HL-60 (cell line): ENCODE measurements at regions not wholly inside any gene's neighbourhood (a gene's known extent, or its start where the extent isn't known, plus 50 kb on each side); places are given as distances from the start of the nearest gene placed in this dataset.

ENCODE experiments used
- DNase-seq, 2 experiments: peaks; one replicate each; pipeline ENCODE4 v3.0.0-alpha.2; 2010 to 2020; ENCODE audit warnings: low read depth in 1 of 2, low spot score in 1 of 2
- H3K27ac ChIP-seq: fragments of 250-450 bp; sonication (Bioruptor Pico); replicated peaks from 2 replicates; pipeline ENCODE4 v1.5.1; 2020; ENCODE audit warnings: mild to moderate bottlenecking, moderate library complexity
- H3K27me3 ChIP-seq: fragments of 250-450 bp; sonication (Bioruptor Pico); 2 replicates; pipeline ENCODE4 v1.5.1; 2021; ENCODE audit warnings: mild to moderate bottlenecking, moderate library complexity; ENCODE audit not compliant: insufficient read depth, poor library complexity, severe bottlenecking
- H3K4me3 ChIP-seq: replicated peaks from 2 replicates; pipeline ENCODE4 v1.5.1; 2011; ENCODE audit warnings: mild to moderate bottlenecking, control low read depth, low read length; ENCODE audit not compliant: insufficient read depth
- GABPA ChIP-seq: IDR thresholded peaks from 2 replicates; pipeline ENCODE4 v1.6.1; 2012; ENCODE audit warnings: low read depth
- POLR2AphosphoS5 ChIP-seq: IDR thresholded peaks from 2 replicates; pipeline ENCODE4 v1.6.1; 2012; ENCODE audit warnings: low read depth
- SPI1 ChIP-seq: IDR thresholded peaks from 2 replicates; pipeline ENCODE4 v1.6.1; 2012; ENCODE audit warnings: low read depth, mild to moderate bottlenecking, borderline replicate concordance
- TF ChIP-seq, protein P1 (sequence below): IDR thresholded peaks from one replicate; pipeline ENCODE4 v1.5.1; 2011; ENCODE audit warnings: low read length, control low read depth, inconsistent platforms; ENCODE audit not compliant: insufficient read depth
- TF ChIP-seq, protein P2 (sequence below): IDR thresholded peaks from 2 replicates; pipeline ENCODE4 v1.6.1; 2012; ENCODE audit warnings: low read depth; ENCODE audit not compliant: insufficient replicate concordance

GRCh38 chr5:2302169-2302568, 419.4 kb upstream of the IRX4 start:
- no peaks in the 10 kb centered on the region for H3K27me3 ChIP-seq
- H3K27ac ChIP-seq, result no peak overlapping the region
- H3K4me3 ChIP-seq, result no peak overlapping the region
- no peak for TF ChIP-seq POLR2AphosphoS5
- TF ChIP-seq, protein P1, sequence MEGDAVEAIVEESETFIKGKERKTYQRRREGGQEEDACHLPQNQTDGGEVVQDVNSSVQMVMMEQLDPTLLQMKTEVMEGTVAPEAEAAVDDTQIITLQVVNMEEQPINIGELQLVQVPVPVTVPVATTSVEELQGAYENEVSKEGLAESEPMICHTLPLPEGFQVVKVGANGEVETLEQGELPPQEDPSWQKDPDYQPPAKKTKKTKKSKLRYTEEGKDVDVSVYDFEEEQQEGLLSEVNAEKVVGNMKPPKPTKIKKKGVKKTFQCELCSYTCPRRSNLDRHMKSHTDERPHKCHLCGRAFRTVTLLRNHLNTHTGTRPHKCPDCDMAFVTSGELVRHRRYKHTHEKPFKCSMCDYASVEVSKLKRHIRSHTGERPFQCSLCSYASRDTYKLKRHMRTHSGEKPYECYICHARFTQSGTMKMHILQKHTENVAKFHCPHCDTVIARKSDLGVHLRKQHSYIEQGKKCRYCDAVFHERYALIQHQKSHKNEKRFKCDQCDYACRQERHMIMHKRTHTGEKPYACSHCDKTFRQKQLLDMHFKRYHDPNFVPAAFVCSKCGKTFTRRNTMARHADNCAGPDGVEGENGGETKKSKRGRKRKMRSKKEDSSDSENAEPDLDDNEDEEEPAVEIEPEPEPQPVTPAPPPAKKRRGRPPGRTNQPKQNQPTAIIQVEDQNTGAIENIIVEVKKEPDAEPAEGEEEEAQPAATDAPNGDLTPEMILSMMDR, result no peak
- TF ChIP-seq, protein P2, sequence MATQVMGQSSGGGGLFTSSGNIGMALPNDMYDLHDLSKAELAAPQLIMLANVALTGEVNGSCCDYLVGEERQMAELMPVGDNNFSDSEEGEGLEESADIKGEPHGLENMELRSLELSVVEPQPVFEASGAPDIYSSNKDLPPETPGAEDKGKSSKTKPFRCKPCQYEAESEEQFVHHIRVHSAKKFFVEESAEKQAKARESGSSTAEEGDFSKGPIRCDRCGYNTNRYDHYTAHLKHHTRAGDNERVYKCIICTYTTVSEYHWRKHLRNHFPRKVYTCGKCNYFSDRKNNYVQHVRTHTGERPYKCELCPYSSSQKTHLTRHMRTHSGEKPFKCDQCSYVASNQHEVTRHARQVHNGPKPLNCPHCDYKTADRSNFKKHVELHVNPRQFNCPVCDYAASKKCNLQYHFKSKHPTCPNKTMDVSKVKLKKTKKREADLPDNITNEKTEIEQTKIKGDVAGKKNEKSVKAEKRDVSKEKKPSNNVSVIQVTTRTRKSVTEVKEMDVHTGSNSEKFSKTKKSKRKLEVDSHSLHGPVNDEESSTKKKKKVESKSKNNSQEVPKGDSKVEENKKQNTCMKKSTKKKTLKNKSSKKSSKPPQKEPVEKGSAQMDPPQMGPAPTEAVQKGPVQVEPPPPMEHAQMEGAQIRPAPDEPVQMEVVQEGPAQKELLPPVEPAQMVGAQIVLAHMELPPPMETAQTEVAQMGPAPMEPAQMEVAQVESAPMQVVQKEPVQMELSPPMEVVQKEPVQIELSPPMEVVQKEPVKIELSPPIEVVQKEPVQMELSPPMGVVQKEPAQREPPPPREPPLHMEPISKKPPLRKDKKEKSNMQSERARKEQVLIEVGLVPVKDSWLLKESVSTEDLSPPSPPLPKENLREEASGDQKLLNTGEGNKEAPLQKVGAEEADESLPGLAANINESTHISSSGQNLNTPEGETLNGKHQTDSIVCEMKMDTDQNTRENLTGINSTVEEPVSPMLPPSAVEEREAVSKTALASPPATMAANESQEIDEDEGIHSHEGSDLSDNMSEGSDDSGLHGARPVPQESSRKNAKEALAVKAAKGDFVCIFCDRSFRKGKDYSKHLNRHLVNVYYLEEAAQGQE, result no peak
- TF ChIP-seq SPI1, result no peak
- no peak for TF ChIP-seq GABPA
- no peak for DNase-seq

- H3K4me3 ChIP-seq, result no peak overlapping the region
- H3K27ac ChIP-seq, result no peak overlapping the region
- DNase-seq, result no peak
- TF ChIP-seq POLR2AphosphoS5 (no peak), GABPA (no peak), SPI1 (no peak)
- TF ChIP-seq, protein P1, result no peak
- TF ChIP-seq, protein P2, result no peak
- no peaks in the 10 kb centered on the region for H3K27me3 ChIP-seq
Measured at GRCh38 chr5:2300861-2301574, 418.3 kb upstream of the IRX4 start.

GRCh38 chr5:2300421-2300820, 417.7 kb upstream of the IRX4 start:
- H3K27me3 ChIP-seq, result no peaks in the 10 kb centered on the region
- TF ChIP-seq, protein P2, result no peak
- no peak for TF ChIP-seq GABPA
- no peak for TF ChIP-seq POLR2AphosphoS5
- no peak for TF ChIP-seq SPI1
- TF ChIP-seq, protein P1, result no peak
- H3K4me3 ChIP-seq, result no peak overlapping the region
- no peak for DNase-seq
- H3K27ac ChIP-seq, result no peak overlapping the region
